SK-N-SH treated with all-trans-retinoic acid at 6 μM for 48 hours (cell line): ENCODE measurements at regions not wholly inside any gene's neighbourhood (a gene's known extent, or its start where the extent isn't known, plus 50 kb on each side); places are given as distances from the start of the nearest gene placed in this dataset.

Experiments
- ATAC-seq: fragments of 200-7000 bp; cut with Tn5 transposase; 3 replicates; pipeline ENCODE4 v1.9.1; 2020; ENCODE audit warnings: mild to moderate bottlenecking, moderate library complexity
- ARNTL ChIP-seq: fragments of 450-650 bp; formaldehyde crosslinking; IDR thresholded peaks from 2 replicates; pipeline ENCODE4 v1.5.0; 2020; ENCODE audit warnings: low read depth, mild to moderate bottlenecking, moderate library complexity, borderline replicate concordance
- BACH2 ChIP-seq: fragments of 250-450 bp; sonication (Bioruptor Pico); IDR thresholded peaks from 2 replicates; pipeline ENCODE4 v1.9.0; 2021; ENCODE audit warnings: mild to moderate bottlenecking, borderline replicate concordance
- CSDC2 ChIP-seq: fragments of 250-450 bp; sonication (Bioruptor Pico); IDR thresholded peaks from 2 replicates; pipeline ENCODE4 v1.5.0; 2020; ENCODE audit warnings: mild to moderate bottlenecking, moderate library complexity
- CSRNP3 ChIP-seq: fragments of 250-450 bp; sonication (Bioruptor Pico); IDR thresholded peaks from 2 replicates; pipeline ENCODE4 v1.5.1; 2021; ENCODE audit warnings: mild to moderate bottlenecking, moderate library complexity
- GLIS3 ChIP-seq: fragments of 250-450 bp; sonication (Bioruptor Pico); IDR thresholded peaks from 2 replicates; pipeline ENCODE4 v1.5.0; 2020; ENCODE audit warnings: mild to moderate bottlenecking, moderate library complexity
- ISL1 ChIP-seq: fragments of 250-450 bp; sonication (Bioruptor Pico); IDR thresholded peaks from 2 replicates; pipeline ENCODE4 v2.1.2; 2022; ENCODE audit warnings: mild to moderate bottlenecking, moderate library complexity
- OSR1 ChIP-seq: fragments of 250-450 bp; sonication (Bioruptor Pico); IDR thresholded peaks from 2 replicates; pipeline ENCODE4 v1.8.0; 2022; ENCODE audit warnings: moderate library complexity, mild to moderate bottlenecking, inconsistent platforms
- PATZ1 ChIP-seq: fragments of 250-450 bp; sonication (Bioruptor Pico); IDR thresholded peaks from 2 replicates; pipeline ENCODE4 v1.8.0; 2020; ENCODE audit warnings: mild to moderate bottlenecking, moderate library complexity, borderline replicate concordance
- PPARA ChIP-seq: fragments of 250-450 bp; sonication (Bioruptor Pico); IDR thresholded peaks from 2 replicates; pipeline ENCODE4 v1.5.0; 2020; ENCODE audit warnings: mild to moderate bottlenecking, borderline replicate concordance
- RARB ChIP-seq: fragments of 250-450 bp; sonication (Bioruptor Pico); IDR thresholded peaks from 2 replicates; pipeline ENCODE4 v1.8.0; 2021; ENCODE audit warnings: mild to moderate bottlenecking, moderate library complexity
- SNAI2 ChIP-seq: fragments of 250-450 bp; sonication (Bioruptor Pico); IDR thresholded peaks from 2 replicates; pipeline ENCODE4 v1.5.0; 2020; ENCODE audit warnings: mild to moderate bottlenecking, moderate library complexity
- TCF4 ChIP-seq: fragments of 250-450 bp; sonication (Bioruptor Pico); IDR thresholded peaks from 2 replicates; pipeline ENCODE4 v1.8.0; 2021; ENCODE audit warnings: mild to moderate bottlenecking, moderate library complexity, borderline replicate concordance
- TSHZ2 ChIP-seq: fragments of 250-450 bp; sonication (Bioruptor Pico); IDR thresholded peaks from 2 replicates; pipeline ENCODE4 v1.5.0; 2020; ENCODE audit warnings: mild to moderate bottlenecking, moderate library complexity
- ZC3H10 ChIP-seq: fragments of 250-450 bp; sonication (Bioruptor Pico); IDR thresholded peaks from 2 replicates; pipeline ENCODE4 v1.5.1; 2021; ENCODE audit warnings: mild to moderate bottlenecking, moderate library complexity
- ZFP3 ChIP-seq: fragments of 250-450 bp; sonication (Bioruptor Pico); IDR thresholded peaks from 2 replicates; pipeline ENCODE4 v1.5.0; 2020; ENCODE audit warnings: mild to moderate bottlenecking, moderate library complexity
- ZFP30 ChIP-seq: fragments of 450-650 bp; formaldehyde crosslinking; IDR thresholded peaks from 2 replicates; pipeline ENCODE4 v1.5.0; 2022; ENCODE audit warnings: mild to moderate bottlenecking, moderate library complexity
- ZNF565 ChIP-seq: fragments of 450-650 bp; formaldehyde crosslinking; conservative IDR thresholded peaks from 2 replicates; pipeline ENCODE4 v1.5.0; 2020; ENCODE audit warnings: low read depth, mild to moderate bottlenecking, moderate library complexity
- ZNF70 ChIP-seq: fragments of 450-650 bp; formaldehyde crosslinking; IDR thresholded peaks from 2 replicates; pipeline ENCODE4 v1.5.0; 2020; ENCODE audit warnings: mild to moderate bottlenecking, moderate library complexity
- ZNF8 ChIP-seq: fragments of 450-650 bp; formaldehyde crosslinking; IDR thresholded peaks from 2 replicates; pipeline ENCODE4 v1.5.0; 2020; ENCODE audit warnings: mild to moderate bottlenecking, moderate library complexity

GRCh38 chr7:96770758-96771157 lies 61.1 kb upstream of the SEM1 start:
- no peak for ATAC-seq
- TF ChIP-seq ZFP30 = no peak
- no peak for TF ChIP-seq OSR1 (CRISPR knock-in tag)
- no peak for TF ChIP-seq BACH2 (CRISPR knock-in tag)
- TF ChIP-seq TSHZ2 (CRISPR knock-in tag) = no peak
- TF ChIP-seq PPARA = no peak
- no peak for TF ChIP-seq TCF4
- no peak for TF ChIP-seq ZC3H10
- TF ChIP-seq ZFP3 (CRISPR knock-in tag) = no peak
- TF ChIP-seq RARB (CRISPR knock-in tag) = no peak
- no peak for TF ChIP-seq ISL1
- TF ChIP-seq ZNF8 (CRISPR knock-in tag) = no peak
- no peak for TF ChIP-seq PATZ1 (CRISPR knock-in tag)
- no peak for TF ChIP-seq SNAI2 (CRISPR knock-in tag)
- no peak for TF ChIP-seq CSRNP3 (CRISPR knock-in tag)

GRCh38 chr7:96772139-96772694 lies 62.6 kb upstream of the SEM1 start:
- no peak for ATAC-seq
- TF ChIP-seq TSHZ2 (CRISPR knock-in tag) = no peak
- TF ChIP-seq BACH2 (CRISPR knock-in tag) = no peak

- no peak; the same call in 1 of the 2 replicates for TF ChIP-seq TCF4
- TF ChIP-seq ISL1 = peak; percentile 39
- peak; percentile 81; the same call in 1 of the 2 replicates for TF ChIP-seq TSHZ2 (CRISPR knock-in tag)
- ATAC-seq = no peak
Observed at GRCh38 chr7:96773483-96773882, 63.8 kb upstream of the SEM1 start.

- no peak for TF ChIP-seq GLIS3
- no peak for TF ChIP-seq ISL1
- no peak for TF ChIP-seq ZNF565
- no peak for TF ChIP-seq CSDC2 (CRISPR knock-in tag)
- no peak for TF ChIP-seq ZNF70
- TF ChIP-seq ARNTL = no peak
- no peak for ATAC-seq
Observed at GRCh38 chr7:96774358-96774757, 64.7 kb upstream of the SEM1 start.
